WI38 (cell line): ENCODE measurements at regions not wholly inside any gene's neighbourhood (a gene's known extent, or its start where the extent isn't known, plus 50 kb on each side); places are given as distances from the start of the nearest gene placed in this dataset.

Source experiments
- H3K4me3 ChIP-seq: 2 replicates; pipeline ENCODE4 v1.5.1; 2011; ENCODE audit warnings: low read depth, mild to moderate bottlenecking, control low read depth, low read length
- TF ChIP-seq, protein P1 (sequence below): IDR thresholded peaks from 2 replicates; pipeline ENCODE4 v1.5.1; 2012; ENCODE audit warnings: low read depth, mild to moderate bottlenecking, control low read depth, low read length

DNA sequence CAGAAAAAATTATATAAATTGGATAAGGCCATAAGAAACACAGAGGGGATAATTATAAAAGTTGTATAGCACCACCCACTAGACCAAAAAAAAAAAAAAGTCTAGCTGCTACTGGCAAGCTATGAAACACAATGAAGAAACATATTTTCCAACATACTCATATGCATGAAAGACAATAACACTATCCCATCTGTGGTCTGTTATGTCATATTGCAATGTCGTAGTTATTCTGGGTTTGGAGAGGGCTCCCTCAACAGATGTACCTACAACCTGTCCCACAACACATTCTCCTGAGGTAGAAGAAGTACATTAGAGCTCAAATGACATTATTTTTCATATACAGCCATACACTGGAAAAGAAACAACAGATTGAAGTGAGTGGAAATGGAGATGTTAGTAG is 517.6 kb upstream of the ADGRL4 start:
- TF ChIP-seq, protein P1, sequence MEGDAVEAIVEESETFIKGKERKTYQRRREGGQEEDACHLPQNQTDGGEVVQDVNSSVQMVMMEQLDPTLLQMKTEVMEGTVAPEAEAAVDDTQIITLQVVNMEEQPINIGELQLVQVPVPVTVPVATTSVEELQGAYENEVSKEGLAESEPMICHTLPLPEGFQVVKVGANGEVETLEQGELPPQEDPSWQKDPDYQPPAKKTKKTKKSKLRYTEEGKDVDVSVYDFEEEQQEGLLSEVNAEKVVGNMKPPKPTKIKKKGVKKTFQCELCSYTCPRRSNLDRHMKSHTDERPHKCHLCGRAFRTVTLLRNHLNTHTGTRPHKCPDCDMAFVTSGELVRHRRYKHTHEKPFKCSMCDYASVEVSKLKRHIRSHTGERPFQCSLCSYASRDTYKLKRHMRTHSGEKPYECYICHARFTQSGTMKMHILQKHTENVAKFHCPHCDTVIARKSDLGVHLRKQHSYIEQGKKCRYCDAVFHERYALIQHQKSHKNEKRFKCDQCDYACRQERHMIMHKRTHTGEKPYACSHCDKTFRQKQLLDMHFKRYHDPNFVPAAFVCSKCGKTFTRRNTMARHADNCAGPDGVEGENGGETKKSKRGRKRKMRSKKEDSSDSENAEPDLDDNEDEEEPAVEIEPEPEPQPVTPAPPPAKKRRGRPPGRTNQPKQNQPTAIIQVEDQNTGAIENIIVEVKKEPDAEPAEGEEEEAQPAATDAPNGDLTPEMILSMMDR, result no peak
- H3K4me3 ChIP-seq, result no peak overlapping the region

DNA sequence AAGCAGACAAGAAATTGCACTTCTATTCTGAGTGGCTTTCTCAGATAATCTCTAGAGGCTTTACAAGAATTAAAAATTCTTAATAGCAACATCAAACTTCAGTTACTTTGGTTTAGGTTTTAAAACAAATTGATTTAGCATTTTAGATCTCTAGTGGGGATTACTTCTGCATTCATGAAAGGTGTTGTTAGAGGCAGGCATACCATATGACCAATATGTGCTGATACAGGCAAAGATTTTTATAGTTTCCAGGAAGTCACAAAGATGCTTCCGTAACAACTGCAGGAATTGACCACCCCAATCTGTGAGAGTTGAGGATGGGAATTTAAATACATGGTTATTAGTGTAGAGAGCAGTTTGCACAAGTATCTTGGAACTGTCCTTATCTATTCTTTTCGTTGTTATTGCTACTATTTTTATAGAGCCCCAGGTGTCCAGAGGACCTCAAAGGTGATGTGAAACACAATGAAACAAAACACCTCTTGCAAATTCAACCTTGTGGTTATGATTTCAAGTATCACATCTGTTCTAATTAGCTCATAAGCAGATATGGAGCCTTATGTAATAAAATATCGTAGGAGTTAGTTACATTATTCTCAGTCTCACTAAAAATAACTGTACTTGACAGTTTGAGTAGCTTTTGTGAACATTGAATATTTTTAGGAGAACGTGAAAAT is 512.7 kb upstream of the ADGRL4 start:
- TF ChIP-seq, protein P1, result no peak

DNA sequence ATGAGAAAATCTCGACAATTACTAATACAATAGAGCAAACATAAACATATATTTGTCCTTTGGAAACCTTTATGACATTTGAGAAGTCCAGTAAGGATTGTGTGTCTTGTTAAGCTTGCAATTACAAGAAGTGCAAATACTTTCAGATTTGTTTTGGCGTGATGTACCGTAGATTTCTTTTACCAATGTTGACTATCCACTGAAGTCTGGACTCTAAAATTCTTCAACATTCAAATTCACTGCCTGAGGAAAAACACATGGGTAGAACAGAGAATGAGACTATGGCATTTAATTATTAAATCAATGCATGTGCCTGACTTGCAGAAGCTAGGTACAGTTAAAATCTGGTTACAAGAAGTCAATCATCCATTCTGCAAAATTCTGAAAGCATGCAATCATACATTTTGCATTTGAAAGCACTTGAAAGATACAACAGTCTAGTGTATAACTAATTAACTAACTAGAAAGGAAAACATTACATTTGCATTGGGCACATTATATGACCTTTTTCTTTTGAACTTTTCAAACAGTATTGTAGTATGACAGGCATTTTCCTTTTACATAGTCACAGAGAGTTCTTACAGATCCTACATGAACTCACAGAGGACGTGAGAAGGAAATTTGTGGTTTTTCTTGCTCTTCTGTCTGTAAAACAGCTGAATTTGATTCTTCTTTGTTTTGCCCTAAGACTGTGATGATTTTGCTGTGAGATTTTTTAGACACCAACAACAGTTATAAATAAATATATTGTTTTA is 511.1 kb upstream of the ADGRL4 start:
- TF ChIP-seq, protein P1, result no peak
- no peak overlapping the region for H3K4me3 ChIP-seq

More for the DNA sequence above, 512.7 kb upstream of the ADGRL4 start:
- no peak overlapping the region for H3K4me3 ChIP-seq

GRCh38 chr1:79507770-79508169 is 501.2 kb upstream of the ADGRL4 start:
- H3K4me3 ChIP-seq, result no peak overlapping the region
- TF ChIP-seq, protein P1, result no peak

- H3K4me3 ChIP-seq, result no peak overlapping the region
- TF ChIP-seq, protein P1, result no peak
Observed at GRCh38 chr1:79501153-79501552, 494.6 kb upstream of the ADGRL4 start.

DNA sequence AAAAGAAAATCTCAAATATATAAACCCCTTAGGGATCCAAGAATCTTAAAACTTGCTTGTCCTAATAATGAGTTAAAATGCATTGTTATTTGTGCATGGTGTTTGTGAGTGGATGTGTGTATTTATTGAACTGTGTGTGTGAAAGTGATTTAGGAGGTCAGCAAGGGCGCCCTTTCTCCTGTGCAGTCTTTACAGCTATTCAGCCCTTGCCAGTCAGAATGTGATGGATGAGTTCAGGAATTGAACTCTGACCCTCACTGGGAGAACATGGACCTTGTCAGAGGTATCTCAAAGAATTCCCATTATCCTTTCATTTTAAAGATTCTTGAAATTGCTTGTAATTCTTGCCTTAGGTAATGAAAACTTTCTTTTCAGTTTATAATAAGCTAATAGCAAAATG is 493.0 kb upstream of the ADGRL4 start:
- H3K4me3 ChIP-seq, result no peak overlapping the region

More for the DNA sequence above, 493.0 kb upstream of the ADGRL4 start:
- TF ChIP-seq, protein P1, result no peak
